Panc1 (cell line): ENCODE measurements at regions not wholly inside any gene's neighbourhood (a gene's known extent, or its start where the extent isn't known, plus 50 kb on each side); places are given as distances from the start of the nearest gene placed in this dataset.

Experiments
- ATAC-seq: fragments of 200-7000 bp; cut with Tn5 transposase; 2 replicates; pipeline ENCODE4 v1.9.1; 2020; ENCODE audit warnings: mild to moderate bottlenecking, moderate library complexity
- BruUV-seq: library from RNA; stranded (reverse); fragments of 400-500 nt; replicated peaks from 2 replicates; lab custom pipeline; 2021; lab: Mats Ljungman, UMichigan
- CTCF ChIA-PET: fragments of 300-600 bp; sonication (Branson Sonifier 250); formaldehyde crosslinking; loops from one replicate; lab custom pipeline; 2022; ENCODE audit warnings: antibody characterized with exemption; lab: Charles Lee
- POLR2A ChIA-PET: fragments of 300-600 bp; sonication (Branson Sonifier 250); formaldehyde crosslinking; loops from one replicate; lab custom pipeline; 2022; ENCODE audit warnings: antibody characterized with exemption; lab: Charles Lee
- DNase-seq: peaks from one replicate; pipeline ENCODE4 v3.0.0-alpha.2; 2010; ENCODE audit warnings: low read depth, low spot score
- H3K27ac ChIP-seq: 2 replicates; pipeline ENCODE4 v1.5.1; 2011; ENCODE audit warnings: mild to moderate bottlenecking, low read length, inconsistent platforms
- H3K27me3 ChIP-seq: fragments of 200-500 bp; sonication (Bioruptor generic); 2 replicates; pipeline ENCODE4 v1.6.0; 2014; ENCODE audit warnings: low read length, inconsistent platforms; ENCODE audit not compliant: control insufficient read depth, insufficient read depth
- H3K36me3 ChIP-seq: fragments of 200-500 bp; sonication (Bioruptor generic); 2 replicates; pipeline ENCODE4 v1.5.1; 2014; ENCODE audit warnings: inconsistent platforms, mild to moderate bottlenecking, low read length, moderate library complexity; ENCODE audit not compliant: control insufficient read depth, insufficient read depth
- H3K4me1 ChIP-seq: 2 replicates; pipeline ENCODE4 v1.5.1; 2011; ENCODE audit warnings: inconsistent platforms, mild to moderate bottlenecking, low read length, moderate library complexity; ENCODE audit not compliant: control insufficient read depth, insufficient read depth
- H3K4me3 ChIP-seq, 2 experiments: 2 replicates each; pipeline ENCODE4 v1.5.1; 2011 to 2012; ENCODE audit warnings: low read depth in 2 of 2, low read length in 2 of 2, mild to moderate bottlenecking in 2 of 2, inconsistent platforms in 1 of 2, moderate library complexity in 1 of 2
- H3K9me3 ChIP-seq: fragments of 200-500 bp; sonication (Bioruptor generic); 2 replicates; pipeline ENCODE4 v1.5.1; 2014; ENCODE audit warnings: low read depth, mild to moderate bottlenecking, inconsistent platforms, low read length, moderate library complexity; ENCODE audit not compliant: control insufficient read depth, insufficient read depth
- CTCF ChIP-seq: fragments of 450-650 bp; IDR thresholded peaks from 2 replicates; pipeline ENCODE4 v1.5.1; 2017; ENCODE audit warnings: mild to moderate bottlenecking
- POLR2AphosphoS5 ChIP-seq: IDR thresholded peaks from 2 replicates; pipeline ENCODE4 v1.6.1; 2012; ENCODE audit warnings: mild to moderate bottlenecking, low read depth, low read length, moderate library complexity
- REST ChIP-seq, 2 experiments: IDR thresholded peaks; 2 replicates each; pipeline ENCODE4 v1.6.1; 2011 to 2012; ENCODE audit warnings: low read depth in 2 of 2, control low read depth in 1 of 2, low read length in 1 of 2, mild to moderate bottlenecking in 1 of 2, moderate library complexity in 1 of 2; ENCODE audit not compliant: insufficient read depth in 1 of 2
- SIN3A ChIP-seq: IDR thresholded peaks from 2 replicates; pipeline ENCODE4 v1.6.1; 2012; ENCODE audit warnings: low read depth, mild to moderate bottlenecking, low read length, moderate library complexity, borderline replicate concordance; ENCODE audit not compliant: insufficient read depth
- TCF7L2 ChIP-seq: IDR thresholded peaks from 2 replicates; pipeline ENCODE4 v1.6.1; 2011; ENCODE audit warnings: mild to moderate bottlenecking, low read depth, low read length, inconsistent platforms
- in situ Hi-C: cut with HindIII; loops from 2 replicates; pipeline ENCODE4 v1.10.0; 2016; ENCODE audit warnings: low sequenced_read_pairs, low pct_unique_long_range_greater_than_20kb
- intact Hi-C: fragments of 100-400 bp; cut with micrococcal nuclease; formaldehyde crosslinking; loops from one replicate; pipeline ENCODE4 v1.10.0; 2022; ENCODE audit not compliant: unreplicated experiment

GRCh38 chrX:981791-982626, 230.4 kb downstream of the CRLF2 start:
- no peaks in the 10 kb centered on the region for H3K27me3 ChIP-seq
- H3K4me3 ChIP-seq: no peak overlapping the region
- no peak overlapping the region for H3K27ac ChIP-seq
- no peaks in the 10 kb centered on the region for H3K9me3 ChIP-seq
- ATAC-seq: no peak
- CTCF ChIA-PET: no interaction called here
- BruUV-seq: no TSS peak
- POLR2A ChIA-PET: no interaction called here
- H3K36me3 ChIP-seq: no peaks in the 10 kb centered on the region
- TF ChIP-seq SIN3A (no peak), TCF7L2 (no peak), POLR2AphosphoS5 (no peak), CTCF (no peak), REST (IDR thresholded peaks at IDR 0.05; ENCODE audit: insufficient read depth in 1 of 2, low read depth in 2 of 2, low read length in 1 of 2) (no peak)
- no peak for DNase-seq
- in situ Hi-C loops: no loop called here
- intact Hi-C loops: no loop called here
- H3K4me1 ChIP-seq: no peaks in the 10 kb centered on the region

- no TSS peak for BruUV-seq
- no peaks in the 10 kb centered on the region for H3K9me3 ChIP-seq
These were observed 231.7 kb downstream of the CRLF2 start for GRCh38 chrX:980587-981235.

More at GRCh38 chrX:980587-981235, 231.7 kb downstream of the CRLF2 start:
- H3K4me1 ChIP-seq: no peaks in the 10 kb centered on the region
- no peak overlapping the region for H3K4me3 ChIP-seq
- no peaks in the 10 kb centered on the region for H3K27me3 ChIP-seq
- DNase-seq (no peak), ATAC-seq (no peak)
- TF ChIP-seq REST (IDR thresholded peaks at IDR 0.05; ENCODE audit: insufficient read depth in 1 of 2, low read depth in 2 of 2, low read length in 1 of 2): no peak
- TF ChIP-seq POLR2AphosphoS5: no peak
- TF ChIP-seq SIN3A: no peak
- no peak for TF ChIP-seq TCF7L2
- TF ChIP-seq CTCF: no peak
- CTCF ChIA-PET: no interaction called here
- no peak overlapping the region for H3K27ac ChIP-seq
- intact Hi-C loops (no loop called here), in situ Hi-C loops (no loop called here)
- POLR2A ChIA-PET: no interaction called here
- H3K36me3 ChIP-seq: no peaks in the 10 kb centered on the region
